ENCODE measurements at regions not wholly inside any gene's neighbourhood (a gene's known extent, or its start where the extent isn't known, plus 50 kb on each side); places are given as distances from the start of the nearest gene placed in this dataset.

DNA sequence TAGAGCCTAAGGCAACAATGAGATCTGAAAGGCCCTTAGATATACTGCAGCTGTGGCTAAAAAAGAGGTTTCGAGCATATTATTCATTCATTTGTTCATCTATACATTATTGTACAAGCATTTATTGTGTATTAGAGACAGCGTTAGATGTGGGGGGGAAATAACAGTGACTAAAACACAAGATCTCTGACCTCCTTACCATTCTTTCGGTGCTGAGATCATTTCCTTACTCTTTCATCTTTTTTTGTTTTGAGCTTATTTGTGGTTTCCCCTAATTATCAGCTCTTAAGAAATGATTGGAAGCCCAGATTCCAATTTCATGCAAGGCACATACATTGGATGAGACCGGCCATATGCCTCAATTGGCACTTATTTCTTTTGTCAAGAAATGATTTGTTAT, 113.2 kb downstream of the SEC61B start:
- TF ChIP-seq EZH2 (IDR thresholded peaks at IDR 0.05; ENCODE audit: insufficient read depth, poor library complexity, severe bottlenecking) = no peak
- no peak for TF ChIP-seq EZH2phosphoT487 (IDR thresholded peaks at IDR 0.05; ENCODE audit: insufficient read depth, low read depth)
